WTC11 (cell line): ENCODE measurements at regions not wholly inside any gene's neighbourhood (a gene's known extent, or its start where the extent isn't known, plus 50 kb on each side); places are given as distances from the start of the nearest gene placed in this dataset.

Source experiments
- ATAC-seq: fragments of 200-7000 bp; cut with Tn5 transposase; 2 replicates; pipeline ENCODE4 v1.10.0; 2021; ENCODE audit warnings: mild to moderate bottlenecking, moderate library complexity
- CTCF ChIA-PET: fragments of 300-600 bp; sonication (Branson Sonifier 250); formaldehyde crosslinking; loops from one replicate; lab custom pipeline; 2021; ENCODE audit warnings: antibody characterized with exemption; lab: Charles Lee
- POLR2A ChIA-PET: fragments of 350-600 bp; sonication (Branson Sonifier 250); formaldehyde crosslinking; loops from one replicate; lab custom pipeline; 2021; ENCODE audit warnings: antibody characterized with exemption; lab: Charles Lee
- DNase-seq: peaks from one replicate; pipeline ENCODE4 v3.0.0; 2021; ENCODE audit warnings: low spot score
- H3K27ac Mint-ChIP-seq: 2 replicates; pipeline ENCODE4 v1.8.0; 2021; ENCODE audit warnings: mixed read lengths
- H3K27me3 Mint-ChIP-seq: 2 replicates; pipeline ENCODE4 v1.8.0; 2021; ENCODE audit warnings: low read depth, mild to moderate bottlenecking, moderate library complexity, mixed read lengths
- H3K36me3 Mint-ChIP-seq: 2 replicates; pipeline ENCODE4 v1.8.0; 2021; ENCODE audit warnings: mixed read lengths
- H3K4me1 Mint-ChIP-seq: 2 replicates; pipeline ENCODE4 v1.8.0; 2022; ENCODE audit warnings: mixed read lengths
- H3K4me3 Mint-ChIP-seq: 2 replicates; pipeline ENCODE4 v1.8.0; 2021; ENCODE audit warnings: mild to moderate bottlenecking, moderate library complexity, mixed read lengths
- H3K9me3 Mint-ChIP-seq: 2 replicates; pipeline ENCODE4 v1.8.0; 2021; ENCODE audit warnings: mixed read lengths
- CBFB ChIP-seq: sonication (generic); formaldehyde crosslinking; IDR thresholded peaks from 2 replicates; pipeline ENCODE4 v1.8.1; 2022; ENCODE audit warnings: mild to moderate bottlenecking, low read depth, missing genetic modification reagents
- CDX4 ChIP-seq: fragments of 250-450 bp; sonication (Bioruptor Pico); IDR thresholded peaks from 2 replicates; pipeline ENCODE4 v1.9.0; 2021; ENCODE audit warnings: moderate library complexity, mild to moderate bottlenecking, inconsistent platforms, borderline replicate concordance
- FOXJ3 ChIP-seq: sonication (generic); formaldehyde crosslinking; IDR thresholded peaks from 2 replicates; pipeline ENCODE4 v1.9.0; 2021; ENCODE audit warnings: missing genetic modification reagents, mild to moderate bottlenecking, borderline replicate concordance
- FOXK1 ChIP-seq: sonication (generic); formaldehyde crosslinking; IDR thresholded peaks from 2 replicates; pipeline ENCODE4 v1.8.0; 2022; ENCODE audit warnings: mild to moderate bottlenecking, moderate library complexity, missing genetic modification reagents
- HMGA2 ChIP-seq: fragments of 250-450 bp; sonication (Bioruptor Pico); IDR thresholded peaks from 2 replicates; pipeline ENCODE4 v1.4.0; 2021; ENCODE audit warnings: mild to moderate bottlenecking, moderate library complexity
- IRF2 ChIP-seq: sonication (generic); formaldehyde crosslinking; IDR thresholded peaks from 2 replicates; pipeline ENCODE4 v1.8.0; 2022; ENCODE audit warnings: low read depth, missing genetic modification reagents, borderline replicate concordance
- KAT7 ChIP-seq: sonication (generic); formaldehyde crosslinking; IDR thresholded peaks from 2 replicates; pipeline ENCODE4 v1.8.1; 2023; ENCODE audit warnings: missing genetic modification reagents, mild to moderate bottlenecking, borderline replicate concordance
- NFATC4 ChIP-seq: fragments of 250-450 bp; sonication (Bioruptor Pico); IDR thresholded peaks from 2 replicates; pipeline ENCODE4 v1.9.0; 2021; ENCODE audit warnings: mild to moderate bottlenecking
- NR2C2 ChIP-seq: sonication (generic); formaldehyde crosslinking; IDR thresholded peaks from 2 replicates; pipeline ENCODE4 v1.8.0; 2022; ENCODE audit warnings: mild to moderate bottlenecking, missing genetic modification reagents
- OVOL2 ChIP-seq: fragments of 250-450 bp; sonication (Bioruptor Pico); IDR thresholded peaks from 2 replicates; pipeline ENCODE4 v1.9.0; 2021; ENCODE audit warnings: mild to moderate bottlenecking, borderline replicate concordance
- PRRX2 ChIP-seq: fragments of 250-450 bp; sonication (Bioruptor Pico); IDR thresholded peaks from 2 replicates; pipeline ENCODE4 v1.8.0; 2021; ENCODE audit warnings: mild to moderate bottlenecking
- ZMAT4 ChIP-seq: fragments of 250-450 bp; sonication (Bioruptor Pico); IDR thresholded peaks from 2 replicates; pipeline ENCODE4 v1.9.0; 2021; ENCODE audit warnings: mild to moderate bottlenecking
- ZNF219 ChIP-seq: sonication (generic); formaldehyde crosslinking; IDR thresholded peaks from 2 replicates; pipeline ENCODE4 v1.8.0; 2023; ENCODE audit warnings: missing genetic modification reagents, mild to moderate bottlenecking, borderline replicate concordance
- ZNF396 ChIP-seq: fragments of 250-450 bp; sonication (Bioruptor Pico); IDR thresholded peaks from 2 replicates; pipeline ENCODE4 v1.8.0; 2021; ENCODE audit warnings: mild to moderate bottlenecking, moderate library complexity, borderline replicate concordance
- TF ChIP-seq, protein P1 (sequence below): fragments of 250-450 bp; sonication (Bioruptor Pico); IDR thresholded peaks from 2 replicates; pipeline ENCODE4 v1.9.0; 2021; ENCODE audit warnings: mild to moderate bottlenecking, borderline replicate concordance
- TF ChIP-seq, protein P2 (sequence below): sonication (generic); formaldehyde crosslinking; IDR thresholded peaks from 2 replicates; pipeline ENCODE4 v1.8.0; 2023; ENCODE audit warnings: missing genetic modification reagents, mild to moderate bottlenecking, borderline replicate concordance
- TF ChIP-seq, protein P3 (sequence below): sonication (generic); formaldehyde crosslinking; IDR thresholded peaks from 2 replicates; pipeline ENCODE4 v1.8.1; 2023; ENCODE audit warnings: mild to moderate bottlenecking, missing genetic modification reagents

DNA sequence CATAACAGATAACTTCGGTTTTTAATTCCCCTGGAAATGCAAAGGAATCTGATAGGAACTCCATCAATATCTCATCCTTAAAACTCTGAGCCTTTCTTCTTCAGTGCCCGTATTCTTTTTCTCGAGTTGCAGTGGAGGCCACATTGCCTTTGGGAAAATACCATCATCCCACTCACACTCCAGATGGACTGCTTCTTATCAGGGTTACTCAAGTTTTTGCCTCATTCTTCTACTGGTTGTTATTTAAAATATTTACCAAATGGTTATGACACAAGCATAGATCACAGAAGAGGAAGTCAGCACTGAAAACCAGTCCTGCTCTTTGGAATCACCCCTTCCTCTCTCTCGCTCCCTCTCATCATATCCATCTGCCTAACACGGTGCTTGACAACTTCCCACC lies 1020.5 kb upstream of the SLC10A2 start (continued):
- TF ChIP-seq, protein P1, sequence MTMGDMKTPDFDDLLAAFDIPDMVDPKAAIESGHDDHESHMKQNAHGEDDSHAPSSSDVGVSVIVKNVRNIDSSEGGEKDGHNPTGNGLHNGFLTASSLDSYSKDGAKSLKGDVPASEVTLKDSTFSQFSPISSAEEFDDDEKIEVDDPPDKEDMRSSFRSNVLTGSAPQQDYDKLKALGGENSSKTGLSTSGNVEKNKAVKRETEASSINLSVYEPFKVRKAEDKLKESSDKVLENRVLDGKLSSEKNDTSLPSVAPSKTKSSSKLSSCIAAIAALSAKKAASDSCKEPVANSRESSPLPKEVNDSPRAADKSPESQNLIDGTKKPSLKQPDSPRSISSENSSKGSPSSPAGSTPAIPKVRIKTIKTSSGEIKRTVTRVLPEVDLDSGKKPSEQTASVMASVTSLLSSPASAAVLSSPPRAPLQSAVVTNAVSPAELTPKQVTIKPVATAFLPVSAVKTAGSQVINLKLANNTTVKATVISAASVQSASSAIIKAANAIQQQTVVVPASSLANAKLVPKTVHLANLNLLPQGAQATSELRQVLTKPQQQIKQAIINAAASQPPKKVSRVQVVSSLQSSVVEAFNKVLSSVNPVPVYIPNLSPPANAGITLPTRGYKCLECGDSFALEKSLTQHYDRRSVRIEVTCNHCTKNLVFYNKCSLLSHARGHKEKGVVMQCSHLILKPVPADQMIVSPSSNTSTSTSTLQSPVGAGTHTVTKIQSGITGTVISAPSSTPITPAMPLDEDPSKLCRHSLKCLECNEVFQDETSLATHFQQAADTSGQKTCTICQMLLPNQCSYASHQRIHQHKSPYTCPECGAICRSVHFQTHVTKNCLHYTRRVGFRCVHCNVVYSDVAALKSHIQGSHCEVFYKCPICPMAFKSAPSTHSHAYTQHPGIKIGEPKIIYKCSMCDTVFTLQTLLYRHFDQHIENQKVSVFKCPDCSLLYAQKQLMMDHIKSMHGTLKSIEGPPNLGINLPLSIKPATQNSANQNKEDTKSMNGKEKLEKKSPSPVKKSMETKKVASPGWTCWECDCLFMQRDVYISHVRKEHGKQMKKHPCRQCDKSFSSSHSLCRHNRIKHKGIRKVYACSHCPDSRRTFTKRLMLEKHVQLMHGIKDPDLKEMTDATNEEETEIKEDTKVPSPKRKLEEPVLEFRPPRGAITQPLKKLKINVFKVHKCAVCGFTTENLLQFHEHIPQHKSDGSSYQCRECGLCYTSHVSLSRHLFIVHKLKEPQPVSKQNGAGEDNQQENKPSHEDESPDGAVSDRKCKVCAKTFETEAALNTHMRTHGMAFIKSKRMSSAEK (CRISPR knock-in tag): no peak
- TF ChIP-seq ZNF396 (CRISPR knock-in tag): no peak

DNA sequence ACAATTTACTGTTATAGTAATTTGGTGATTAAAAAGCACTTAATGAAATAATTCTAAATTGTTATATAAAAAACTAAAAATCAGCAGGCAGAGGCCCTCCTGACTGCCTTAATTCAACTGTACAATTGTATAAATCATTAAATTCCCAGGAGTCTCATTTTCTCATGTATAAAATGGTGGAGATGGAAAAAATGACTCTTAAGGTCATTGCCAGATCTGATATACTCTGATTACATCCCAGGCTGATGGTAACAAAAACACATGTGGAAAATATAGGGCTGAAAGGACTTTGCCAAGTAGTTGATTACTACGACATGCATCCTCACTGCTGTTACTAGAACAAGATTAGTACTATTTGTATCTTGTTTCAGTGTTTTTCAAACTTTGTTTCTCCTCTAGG lies 1020.0 kb upstream of the SLC10A2 start:
- no peak overlapping the region for H3K27ac Mint-ChIP-seq
- DNase-seq (no peak), ATAC-seq (no peak)
- peaks cover 17% of the 10 kb centered on the region for H3K9me3 Mint-ChIP-seq
- H3K36me3 Mint-ChIP-seq: no peaks in the 10 kb centered on the region
- TF ChIP-seq PRRX2 (CRISPR knock-in tag) (no peak), FOXK1 (CRISPR knock-in tag) (no peak), CDX4 (CRISPR knock-in tag) (no peak), ZMAT4 (CRISPR knock-in tag) (no peak), NFATC4 (no peak), HMGA2 (no peak), NR2C2 (CRISPR knock-in tag) (no peak), IRF2 (CRISPR knock-in tag) (no peak), FOXJ3 (CRISPR knock-in tag) (no peak), CBFB (CRISPR knock-in tag) (no peak), KAT7 (CRISPR knock-in tag) (no peak), ZNF219 (CRISPR knock-in tag) (no peak), OVOL2 (CRISPR knock-in tag) (no peak)
- TF ChIP-seq, protein P2, sequence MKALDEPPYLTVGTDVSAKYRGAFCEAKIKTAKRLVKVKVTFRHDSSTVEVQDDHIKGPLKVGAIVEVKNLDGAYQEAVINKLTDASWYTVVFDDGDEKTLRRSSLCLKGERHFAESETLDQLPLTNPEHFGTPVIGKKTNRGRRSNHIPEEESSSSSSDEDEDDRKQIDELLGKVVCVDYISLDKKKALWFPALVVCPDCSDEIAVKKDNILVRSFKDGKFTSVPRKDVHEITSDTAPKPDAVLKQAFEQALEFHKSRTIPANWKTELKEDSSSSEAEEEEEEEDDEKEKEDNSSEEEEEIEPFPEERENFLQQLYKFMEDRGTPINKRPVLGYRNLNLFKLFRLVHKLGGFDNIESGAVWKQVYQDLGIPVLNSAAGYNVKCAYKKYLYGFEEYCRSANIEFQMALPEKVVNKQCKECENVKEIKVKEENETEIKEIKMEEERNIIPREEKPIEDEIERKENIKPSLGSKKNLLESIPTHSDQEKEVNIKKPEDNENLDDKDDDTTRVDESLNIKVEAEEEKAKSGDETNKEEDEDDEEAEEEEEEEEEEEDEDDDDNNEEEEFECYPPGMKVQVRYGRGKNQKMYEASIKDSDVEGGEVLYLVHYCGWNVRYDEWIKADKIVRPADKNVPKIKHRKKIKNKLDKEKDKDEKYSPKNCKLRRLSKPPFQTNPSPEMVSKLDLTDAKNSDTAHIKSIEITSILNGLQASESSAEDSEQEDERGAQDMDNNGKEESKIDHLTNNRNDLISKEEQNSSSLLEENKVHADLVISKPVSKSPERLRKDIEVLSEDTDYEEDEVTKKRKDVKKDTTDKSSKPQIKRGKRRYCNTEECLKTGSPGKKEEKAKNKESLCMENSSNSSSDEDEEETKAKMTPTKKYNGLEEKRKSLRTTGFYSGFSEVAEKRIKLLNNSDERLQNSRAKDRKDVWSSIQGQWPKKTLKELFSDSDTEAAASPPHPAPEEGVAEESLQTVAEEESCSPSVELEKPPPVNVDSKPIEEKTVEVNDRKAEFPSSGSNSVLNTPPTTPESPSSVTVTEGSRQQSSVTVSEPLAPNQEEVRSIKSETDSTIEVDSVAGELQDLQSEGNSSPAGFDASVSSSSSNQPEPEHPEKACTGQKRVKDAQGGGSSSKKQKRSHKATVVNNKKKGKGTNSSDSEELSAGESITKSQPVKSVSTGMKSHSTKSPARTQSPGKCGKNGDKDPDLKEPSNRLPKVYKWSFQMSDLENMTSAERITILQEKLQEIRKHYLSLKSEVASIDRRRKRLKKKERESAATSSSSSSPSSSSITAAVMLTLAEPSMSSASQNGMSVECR (CRISPR knock-in tag): no peak
- TF ChIP-seq, protein P3, sequence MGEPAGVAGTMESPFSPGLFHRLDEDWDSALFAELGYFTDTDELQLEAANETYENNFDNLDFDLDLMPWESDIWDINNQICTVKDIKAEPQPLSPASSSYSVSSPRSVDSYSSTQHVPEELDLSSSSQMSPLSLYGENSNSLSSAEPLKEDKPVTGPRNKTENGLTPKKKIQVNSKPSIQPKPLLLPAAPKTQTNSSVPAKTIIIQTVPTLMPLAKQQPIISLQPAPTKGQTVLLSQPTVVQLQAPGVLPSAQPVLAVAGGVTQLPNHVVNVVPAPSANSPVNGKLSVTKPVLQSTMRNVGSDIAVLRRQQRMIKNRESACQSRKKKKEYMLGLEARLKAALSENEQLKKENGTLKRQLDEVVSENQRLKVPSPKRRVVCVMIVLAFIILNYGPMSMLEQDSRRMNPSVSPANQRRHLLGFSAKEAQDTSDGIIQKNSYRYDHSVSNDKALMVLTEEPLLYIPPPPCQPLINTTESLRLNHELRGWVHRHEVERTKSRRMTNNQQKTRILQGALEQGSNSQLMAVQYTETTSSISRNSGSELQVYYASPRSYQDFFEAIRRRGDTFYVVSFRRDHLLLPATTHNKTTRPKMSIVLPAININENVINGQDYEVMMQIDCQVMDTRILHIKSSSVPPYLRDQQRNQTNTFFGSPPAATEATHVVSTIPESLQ (CRISPR knock-in tag): no peak
- ChIA-PET CTCF (no interaction called here), POLR2A (no interaction called here)
- no peak overlapping the region for H3K4me3 Mint-ChIP-seq
- no peaks in the 10 kb centered on the region for H3K27me3 Mint-ChIP-seq
- no peaks in the 10 kb centered on the region for H3K4me1 Mint-ChIP-seq
